GM08714 (cell line): ENCODE measurements at regions not wholly inside any gene's neighbourhood (a gene's known extent, or its start where the extent isn't known, plus 50 kb on each side); places are given as distances from the start of the nearest gene placed in this dataset.

Experiments used
- H3K4me3 ChIP-seq: fragments of 200-500 bp; sonication (Bioruptor generic); 2 replicates; pipeline ENCODE4 v1.5.1; 2014; ENCODE audit warnings: mild to moderate bottlenecking, low read length, inconsistent platforms
- ZNF274 ChIP-seq: IDR thresholded peaks from 2 replicates; pipeline ENCODE4 v1.6.1; 2012; ENCODE audit warnings: mild to moderate bottlenecking, low read depth, low read length

- no peak for TF ChIP-seq ZNF274
- no peak overlapping the region for H3K4me3 ChIP-seq
Measured at GRCh38 chr4:164700471-164700870, 53.5 kb upstream of the SMIM31 start.

GRCh38 chr4:164701665-164702064 is 52.3 kb upstream of the SMIM31 start:
- TF ChIP-seq ZNF274, result no peak
- no peak overlapping the region for H3K4me3 ChIP-seq
